ENCODE measurements at regions not wholly inside any gene's neighbourhood (a gene's known extent, or its start where the extent isn't known, plus 50 kb on each side); places are given as distances from the start of the nearest gene placed in this dataset.
"Not testable (repeated sequence)": the region's sequence is repeated elsewhere in the genome, so short reads cannot be mapped to it uniquely, and the experiment has no call there.

GRCh38 chr2:116776556-116776955 lies 1037.9 kb upstream of the DDX18 start:
- DNase-seq = no peak

DNA sequence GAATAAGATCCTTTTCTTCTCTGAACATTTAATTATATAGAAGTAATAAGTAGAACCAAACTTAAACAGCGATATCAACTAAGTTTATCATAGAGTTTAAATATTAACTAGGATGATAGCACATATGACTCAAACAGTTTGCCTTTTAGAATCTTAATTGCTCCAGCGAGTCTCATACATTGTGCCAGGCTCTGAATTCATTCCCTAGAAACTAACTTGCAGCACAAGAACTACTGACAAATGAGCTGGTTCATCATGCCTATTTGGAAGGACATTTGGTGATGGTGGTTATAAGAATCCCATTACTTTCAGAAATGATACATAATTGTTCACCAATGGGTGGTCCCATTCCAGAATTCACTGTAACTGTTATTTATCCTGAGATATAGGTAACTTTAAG lies 1026.6 kb upstream of the DDX18 start:
- DNase-seq = no peak

DNA sequence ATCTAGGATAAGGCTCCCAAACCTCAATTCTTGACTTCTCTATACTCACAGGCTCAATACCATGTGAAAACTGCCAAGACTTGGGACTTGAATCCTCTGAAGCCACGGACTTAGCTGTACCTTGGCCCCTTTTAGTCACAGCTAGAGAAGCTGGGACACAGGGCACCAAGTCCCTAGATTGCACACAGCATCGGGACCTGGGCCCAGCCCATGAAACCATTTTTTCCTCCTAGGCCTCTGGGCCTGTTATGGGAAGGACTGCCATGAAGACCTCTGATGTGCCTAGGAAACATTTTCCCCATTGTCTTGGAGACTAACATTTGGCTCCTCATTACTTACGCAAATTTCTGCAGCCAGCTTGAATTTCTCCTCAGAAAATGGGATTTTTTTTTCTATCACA lies 1011.8 kb upstream of the DDX18 start:
- DNase-seq = no peak

- no peak for DNase-seq
Observed at GRCh38 chr2:116804901-116805300, 1009.6 kb upstream of the DDX18 start.

DNA sequence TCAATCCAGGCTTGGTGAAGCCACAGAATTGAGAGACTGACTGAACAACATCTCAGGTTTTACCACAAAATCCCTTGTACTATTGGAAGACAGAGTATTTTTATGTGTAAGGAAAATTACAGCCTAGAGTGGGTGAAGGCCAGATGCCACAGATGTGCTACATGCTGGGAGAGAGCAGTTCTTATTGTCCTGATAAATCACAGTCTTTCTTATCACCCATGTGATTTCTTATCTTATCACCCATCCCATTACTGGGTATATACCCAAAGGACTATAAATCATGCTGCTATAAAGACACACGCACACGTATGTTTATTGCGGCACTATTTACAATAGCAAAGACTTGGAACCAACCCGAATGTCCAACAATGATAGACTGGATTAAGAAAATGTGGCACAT lies 1008.0 kb upstream of the DDX18 start:
- DNase-seq = not testable (repeated sequence)

DNA sequence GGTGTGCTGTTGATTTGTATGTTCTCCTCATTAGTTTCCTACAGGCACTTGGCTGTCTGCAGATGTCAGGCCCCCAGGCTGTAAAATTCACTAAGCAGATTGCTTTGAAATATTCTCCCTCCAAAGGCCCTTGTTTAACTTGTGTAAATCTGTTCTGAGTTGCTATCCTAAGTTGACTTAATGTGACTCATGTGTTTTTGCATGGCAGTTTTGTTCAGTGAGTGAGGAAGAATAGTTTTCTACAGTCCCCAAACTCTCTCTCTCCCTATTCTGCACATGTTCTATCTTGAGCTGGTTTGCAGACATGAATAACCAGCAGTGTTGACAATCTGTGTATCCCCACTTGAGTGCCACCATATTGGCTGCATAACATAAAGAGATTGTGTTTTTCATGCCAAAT lies 1005.4 kb upstream of the DDX18 start:
- no peak for DNase-seq

DNA sequence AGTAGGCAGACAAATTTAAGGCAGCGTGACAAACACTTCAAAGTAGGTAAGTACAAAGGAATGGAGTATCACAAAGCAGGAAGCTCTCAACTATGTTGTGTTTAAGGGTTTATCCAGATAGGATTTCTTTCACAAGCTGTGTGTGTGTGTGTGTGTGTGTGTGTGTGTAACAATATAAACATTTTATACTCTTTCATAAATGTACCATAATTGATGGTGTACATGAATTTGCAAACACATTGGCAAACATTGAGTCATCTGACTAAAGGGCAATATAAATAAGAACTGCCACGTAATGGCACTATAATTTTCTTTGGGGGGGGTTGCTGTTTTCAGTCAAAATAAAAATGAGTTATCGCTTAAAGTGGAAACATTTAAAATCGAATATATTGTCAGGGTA lies 1004.4 kb upstream of the DDX18 start:
- no peak for DNase-seq

DNA sequence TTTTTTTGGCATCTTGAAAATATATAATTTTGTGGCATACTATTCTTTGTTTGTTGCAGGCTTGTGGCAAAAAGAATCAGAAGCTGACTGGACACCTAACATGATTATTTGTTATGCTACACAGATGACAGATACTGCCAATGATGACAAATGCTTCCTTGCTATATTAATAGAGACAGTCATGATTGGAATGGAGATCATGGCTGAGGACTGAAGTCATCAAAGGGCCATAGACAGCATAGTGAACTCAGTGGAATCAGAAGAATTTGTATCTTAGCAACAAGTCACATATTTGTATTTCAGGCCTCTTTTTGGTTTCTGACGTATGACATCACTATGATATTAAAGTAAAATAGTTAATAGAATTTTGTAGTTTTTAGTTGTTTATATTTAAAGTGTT lies 1003.8 kb upstream of the DDX18 start:
- DNase-seq = no peak

DNA sequence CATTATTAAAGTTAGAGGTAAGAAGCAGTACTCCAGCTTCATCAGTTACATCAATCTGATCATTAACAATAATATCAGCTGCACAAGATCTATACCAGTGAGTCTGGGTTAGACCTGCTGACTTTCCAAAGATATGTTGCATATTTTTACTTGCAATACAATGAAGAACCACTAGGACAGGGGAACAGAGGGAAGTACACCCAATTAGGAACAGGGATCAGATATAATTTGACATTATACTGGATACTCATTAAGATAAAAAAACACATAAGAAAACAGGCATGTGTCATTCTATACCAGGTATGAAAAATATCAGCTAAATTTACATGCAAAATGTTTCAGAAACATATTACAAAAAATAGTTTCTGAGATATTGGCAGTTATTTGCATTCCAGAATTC lies 995.1 kb upstream of the DDX18 start:
- DNase-seq = peak; percentile 7

- DNase-seq = no peak
Observed at GRCh38 chr2:116820986-116821385, 993.5 kb upstream of the DDX18 start.

GRCh38 chr2:116829543-116829942 lies 984.9 kb upstream of the DDX18 start:
- not testable (repeated sequence) for DNase-seq

DNA sequence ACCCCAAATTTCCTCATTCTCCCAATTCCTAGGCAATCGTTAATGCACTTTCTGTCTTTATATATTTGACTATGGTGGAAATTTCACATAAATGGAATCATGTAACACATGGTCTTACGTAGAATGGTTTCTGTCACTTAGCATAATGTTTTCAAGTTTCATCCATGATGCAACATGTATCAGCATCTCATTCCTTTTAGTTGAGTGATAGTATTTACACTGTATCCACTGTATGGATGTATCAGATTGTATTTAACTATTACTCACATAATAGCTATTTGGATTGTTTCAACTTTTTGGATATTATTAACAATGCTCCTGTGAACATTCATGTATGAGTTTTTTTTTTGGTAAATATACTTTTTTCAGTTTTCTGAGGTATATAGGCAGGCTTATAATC lies 982.3 kb upstream of the DDX18 start:
- no peak for DNase-seq

GRCh38 chr2:116833052-116833451 lies 981.4 kb upstream of the DDX18 start:
- no peak for DNase-seq

DNA sequence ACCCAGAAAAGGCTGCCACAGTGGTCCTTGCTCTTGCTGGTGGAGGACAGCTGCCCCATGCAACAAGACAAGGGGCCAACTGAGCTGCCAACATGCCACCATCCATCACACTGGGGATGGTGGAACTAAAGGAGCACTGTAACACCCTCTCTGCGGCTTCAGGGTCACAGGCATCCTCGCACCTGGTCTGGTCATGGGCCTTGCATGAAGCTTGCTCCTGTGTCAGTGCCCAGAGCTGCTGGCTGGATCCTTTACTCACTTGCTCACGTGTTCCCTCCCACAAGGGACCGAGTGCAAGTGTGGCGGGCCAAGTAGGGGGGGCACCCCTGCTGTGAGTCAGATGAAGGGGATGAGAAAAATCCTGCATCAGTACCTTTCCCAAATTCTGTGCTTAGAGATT lies 972.3 kb upstream of the DDX18 start:
- no peak for DNase-seq

- DNase-seq = no peak
Observed at GRCh38 chr2:116859708-116860107, 954.8 kb upstream of the DDX18 start.

DNA sequence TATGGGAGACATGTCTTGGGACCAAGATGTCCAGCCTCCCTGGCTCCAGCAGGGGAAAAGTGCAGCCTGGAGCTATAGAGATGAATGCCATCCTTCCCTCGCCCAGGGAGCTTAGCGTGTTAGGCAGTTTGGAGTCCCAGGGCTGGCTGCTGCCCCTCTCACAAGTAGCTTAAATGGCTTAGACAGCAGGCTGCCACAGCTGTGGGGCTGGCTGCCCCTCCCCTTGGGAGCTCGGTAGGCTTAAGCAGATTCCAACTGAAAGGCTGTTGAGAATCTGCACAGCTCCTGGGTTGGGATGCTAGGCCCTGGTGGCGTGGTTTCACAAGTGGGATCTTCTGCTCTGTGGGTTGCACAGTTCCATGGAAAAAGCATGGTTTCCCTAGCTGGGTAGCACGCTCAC lies 940.5 kb upstream of the DDX18 start:
- DNase-seq = peak; percentile 98

- no peak for DNase-seq
Observed at GRCh38 chr2:116877274-116877673, 937.2 kb upstream of the DDX18 start.

- DNase-seq = no peak
Observed at GRCh38 chr2:116877944-116878343, 936.5 kb upstream of the DDX18 start.

DNA sequence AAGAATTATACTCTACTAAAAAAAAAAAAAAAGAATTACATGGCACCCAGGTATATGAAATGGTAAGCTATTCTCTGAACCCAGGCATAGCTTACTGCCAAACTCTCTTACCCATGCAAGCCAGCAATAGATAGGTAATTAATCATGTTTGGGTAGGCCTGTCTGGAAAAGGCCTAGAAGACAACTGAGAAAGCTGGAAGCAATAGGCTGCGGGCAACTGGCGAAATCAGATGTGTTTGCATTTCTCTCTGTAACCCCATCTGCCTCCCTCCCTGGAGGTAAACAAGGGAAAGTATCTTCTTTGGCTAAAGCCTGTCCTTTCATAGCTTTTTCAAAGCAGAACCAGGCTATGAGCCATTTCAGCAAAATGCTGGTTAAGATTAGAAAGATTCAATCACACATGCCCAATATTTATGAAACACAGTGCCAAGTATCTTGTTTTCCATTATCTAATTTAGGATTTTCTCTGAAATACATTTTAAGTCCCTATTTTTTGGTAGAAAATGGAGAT lies 934.8 kb upstream of the DDX18 start:
- DNase-seq = peak; percentile 40

GRCh38 chr2:116891191-116891590 lies 923.3 kb upstream of the DDX18 start:
- no peak for DNase-seq

- DNase-seq = no peak
Observed at GRCh38 chr2:116911540-116911939, 903.0 kb upstream of the DDX18 start.

- no peak for DNase-seq
Observed at GRCh38 chr2:116915673-116916072, 898.8 kb upstream of the DDX18 start.

- no peak for DNase-seq
Observed at GRCh38 chr2:116917196-116917595, 897.3 kb upstream of the DDX18 start.

- DNase-seq = no peak
Observed at GRCh38 chr2:116918574-116918973, 895.9 kb upstream of the DDX18 start.

- DNase-seq = no peak
Observed at GRCh38 chr2:116922414-116922813, 892.1 kb upstream of the DDX18 start.

GRCh38 chr2:116924509-116924908 lies 890.0 kb upstream of the DDX18 start:
- no peak for DNase-seq
